HL-60 (cell line): ENCODE measurements at regions not wholly inside any gene's neighbourhood (a gene's known extent, or its start where the extent isn't known, plus 50 kb on each side); places are given as distances from the start of the nearest gene placed in this dataset.

Experiments
- DNase-seq, 2 experiments: peaks; one replicate each; pipeline ENCODE4 v3.0.0-alpha.2; 2010 to 2020; ENCODE audit warnings: low read depth in 1 of 2, low spot score in 1 of 2
- H3K27ac ChIP-seq: fragments of 250-450 bp; sonication (Bioruptor Pico); replicated peaks from 2 replicates; pipeline ENCODE4 v1.5.1; 2020; ENCODE audit warnings: mild to moderate bottlenecking, moderate library complexity
- H3K27me3 ChIP-seq: fragments of 250-450 bp; sonication (Bioruptor Pico); 2 replicates; pipeline ENCODE4 v1.5.1; 2021; ENCODE audit warnings: mild to moderate bottlenecking, moderate library complexity; ENCODE audit not compliant: insufficient read depth, poor library complexity, severe bottlenecking
- H3K4me3 ChIP-seq: replicated peaks from 2 replicates; pipeline ENCODE4 v1.5.1; 2011; ENCODE audit warnings: mild to moderate bottlenecking, control low read depth, low read length; ENCODE audit not compliant: insufficient read depth
- CTCF ChIP-seq: IDR thresholded peaks from one replicate; pipeline ENCODE4 v1.5.1; 2011; ENCODE audit warnings: low read length, control low read depth, inconsistent platforms; ENCODE audit not compliant: insufficient read depth
- GABPA ChIP-seq: IDR thresholded peaks from 2 replicates; pipeline ENCODE4 v1.6.1; 2012; ENCODE audit warnings: low read depth
- POLR2AphosphoS5 ChIP-seq: IDR thresholded peaks from 2 replicates; pipeline ENCODE4 v1.6.1; 2012; ENCODE audit warnings: low read depth
- REST ChIP-seq: IDR thresholded peaks from 2 replicates; pipeline ENCODE4 v1.6.1; 2012; ENCODE audit warnings: low read depth; ENCODE audit not compliant: insufficient replicate concordance
- SPI1 ChIP-seq: IDR thresholded peaks from 2 replicates; pipeline ENCODE4 v1.6.1; 2012; ENCODE audit warnings: low read depth, mild to moderate bottlenecking, borderline replicate concordance

GRCh38 chr2:9772035-9772998 is 71.0 kb upstream of the TAF1B start:
- TF ChIP-seq REST, result no peak
- no peak for TF ChIP-seq CTCF
- no peak for TF ChIP-seq SPI1
- no peak for TF ChIP-seq POLR2AphosphoS5
- TF ChIP-seq GABPA, result no peak
- no peak overlapping the region for H3K27ac ChIP-seq
- no peak overlapping the region for H3K4me3 ChIP-seq
- DNase-seq, result no peak
- H3K27me3 ChIP-seq, result no peaks in the 10 kb centered on the region

- no peak for DNase-seq
- TF ChIP-seq REST (no peak), POLR2AphosphoS5 (no peak), GABPA (no peak), SPI1 (no peak), CTCF (no peak)
- Histone ChIP-seq H3K27me3 (no peaks in the 10 kb centered on the region), H3K4me3 (no peak overlapping the region), H3K27ac (no peak overlapping the region)
Measured at GRCh38 chr2:9772999-9773902, 70.0 kb upstream of the TAF1B start.

- Histone ChIP-seq H3K27me3 (no peaks in the 10 kb centered on the region), H3K27ac (no peak overlapping the region)
- DNase-seq, result no peak
Measured at GRCh38 chr2:9773903-9774239, 69.4 kb upstream of the TAF1B start.

More at GRCh38 chr2:9773903-9774239, 69.4 kb upstream of the TAF1B start:
- TF ChIP-seq POLR2AphosphoS5, result no peak
- TF ChIP-seq REST, result no peak
- TF ChIP-seq SPI1, result no peak
- no peak for TF ChIP-seq GABPA
- no peak for TF ChIP-seq CTCF
- no peak overlapping the region for H3K4me3 ChIP-seq
